DMS53 treated with DMSO at 0.1 percent for 48 hours (cell line): ENCODE measurements at regions not wholly inside any gene's neighbourhood (a gene's known extent, or its start where the extent isn't known, plus 50 kb on each side); places are given as distances from the start of the nearest gene placed in this dataset.
"Not testable (repeated sequence)": the region's sequence is repeated elsewhere in the genome, so short reads cannot be mapped to it uniquely, and the experiment has no call there.

Experiments
- DNase-seq: peaks from one replicate; lab custom pipeline; 2025; ENCODE audit not compliant: unreplicated experiment; lab: John Stamatoyannopoulos, UW

DNA sequence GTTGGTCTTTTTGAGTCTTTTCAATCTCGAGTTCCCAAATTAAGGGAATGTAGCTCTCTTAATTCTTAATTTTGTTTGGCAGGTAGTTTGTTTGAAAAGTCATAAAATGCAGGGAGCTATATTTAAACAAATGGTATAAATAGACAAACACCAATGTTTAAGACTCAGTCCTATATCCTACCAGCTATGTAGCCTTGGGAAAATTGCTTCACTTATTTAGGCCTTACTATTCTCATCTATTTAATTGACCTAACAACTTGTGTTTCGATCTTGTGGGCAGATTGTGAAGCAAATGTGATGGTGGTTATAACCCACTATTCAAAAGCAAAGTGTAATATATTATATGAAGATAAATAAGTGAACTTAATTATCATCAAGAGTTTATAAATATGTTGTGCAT, 167.3 kb upstream of the KCTD3 start:
- no peak for DNase-seq

DNA sequence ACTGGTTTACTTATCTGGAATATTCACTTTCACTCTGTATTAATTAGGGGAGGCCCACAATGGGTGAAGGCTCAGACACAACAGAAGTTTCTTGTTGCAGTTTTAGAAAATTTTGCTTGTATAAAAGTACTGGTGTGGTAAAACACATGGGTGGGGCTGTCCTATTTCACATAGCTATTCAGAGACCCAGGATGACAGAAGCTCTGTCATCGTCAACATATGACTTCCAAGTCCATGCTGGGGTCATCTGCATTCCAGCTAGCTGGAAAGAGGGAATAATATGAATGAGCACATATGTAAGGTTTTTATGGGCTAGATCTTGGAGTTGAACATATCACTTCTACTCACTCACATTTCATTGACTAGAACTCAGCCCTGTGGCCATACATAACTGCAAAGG, 166.4 kb upstream of the KCTD3 start:
- DNase-seq, result no peak

DNA sequence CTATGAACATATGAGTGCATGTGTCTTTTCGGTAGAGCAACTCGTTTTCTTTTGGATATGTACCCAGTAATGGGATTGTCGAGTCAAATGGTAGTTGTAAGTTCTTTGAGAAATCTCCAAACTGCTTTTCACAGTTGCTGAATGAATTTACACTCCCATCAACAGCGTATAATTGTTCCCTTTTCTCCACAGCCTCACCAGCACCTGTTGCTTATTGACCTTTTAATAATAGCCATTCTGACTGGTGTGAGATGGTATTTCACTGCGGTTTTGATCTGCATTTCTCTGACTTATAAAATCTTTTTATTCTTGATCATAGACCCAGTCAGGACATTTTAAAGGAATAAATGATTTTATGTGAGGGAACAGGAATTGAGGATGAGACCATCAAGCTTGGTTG, 165.0 kb upstream of the KCTD3 start:
- DNase-seq, result no peak

DNA sequence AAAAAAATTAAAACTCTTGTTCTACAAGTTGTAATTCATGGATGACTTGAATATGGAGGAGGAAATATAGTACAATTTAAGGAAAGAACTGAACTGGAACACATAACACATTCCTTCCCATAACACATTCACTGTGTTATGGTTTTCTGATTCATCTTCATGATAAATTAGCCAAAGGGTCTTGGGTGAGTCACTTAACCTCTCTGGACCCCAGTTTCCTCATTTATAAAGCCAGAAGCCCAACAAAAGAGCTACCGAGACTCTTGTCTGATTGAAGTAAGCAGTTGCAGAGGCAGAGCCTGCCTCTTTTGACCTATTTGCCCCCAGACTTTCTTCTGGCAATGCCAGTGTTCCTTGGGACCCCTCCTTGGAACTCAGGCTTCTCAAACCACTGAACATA, 161.9 kb upstream of the KCTD3 start:
- DNase-seq, result no peak

DNA sequence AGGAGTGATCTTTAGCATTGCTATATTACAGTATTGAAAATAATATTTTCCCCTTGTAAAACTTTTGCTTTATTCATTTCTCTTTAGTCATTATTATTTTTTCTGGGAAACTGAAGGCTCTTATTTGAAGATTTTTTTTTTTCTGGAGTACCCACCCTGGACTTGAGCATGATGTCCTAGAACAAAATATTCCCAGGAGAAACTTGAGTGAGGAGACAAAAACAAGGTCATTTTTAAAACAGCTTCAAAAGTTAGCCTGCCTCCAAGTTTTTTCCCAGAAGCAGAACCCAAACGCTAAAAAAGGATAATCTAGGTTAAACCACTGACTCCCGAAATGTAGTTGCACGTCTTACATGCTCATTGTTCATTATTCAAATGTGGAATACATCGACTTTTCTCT, 160.2 kb upstream of the KCTD3 start:
- DNase-seq, result no peak

DNA sequence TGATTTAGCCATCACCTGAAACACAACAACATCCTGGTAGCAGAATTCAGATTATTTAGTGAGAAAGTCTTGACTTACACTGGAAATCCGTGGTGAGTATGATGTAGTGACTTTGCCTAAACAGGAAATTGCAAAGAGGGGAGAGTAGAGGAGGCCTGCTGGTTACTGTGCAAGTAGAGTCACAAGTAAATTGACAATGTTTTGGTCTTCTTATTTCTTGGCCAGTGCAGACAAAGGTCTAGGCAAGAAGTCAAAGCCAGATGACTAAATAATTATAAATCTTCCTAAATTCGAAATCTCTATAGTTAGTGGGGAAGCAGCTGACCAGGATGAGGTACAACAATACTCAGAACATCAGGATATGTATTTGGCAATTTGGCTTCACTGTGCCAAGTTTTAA, 159.5 kb upstream of the KCTD3 start:
- DNase-seq, result no peak

DNA sequence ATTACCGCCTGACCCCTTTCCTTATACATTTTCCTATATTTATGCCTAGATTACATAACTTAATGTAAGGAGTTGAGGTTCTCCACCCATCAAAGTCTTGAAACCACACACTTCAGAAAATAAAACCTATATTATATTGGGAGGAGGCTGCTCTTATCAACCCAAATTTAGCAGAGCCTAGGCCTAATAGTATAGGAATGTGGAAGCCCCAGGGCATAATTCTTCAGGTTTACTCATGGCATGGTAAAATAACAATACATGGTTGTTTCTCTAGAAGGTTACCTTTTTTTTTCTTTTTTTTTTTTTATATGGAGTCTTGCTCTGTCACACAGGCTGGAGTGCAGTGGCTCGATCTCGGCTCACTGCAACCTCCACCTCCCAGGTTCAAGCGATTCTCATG, 157.6 kb upstream of the KCTD3 start:
- not testable (repeated sequence) for DNase-seq

DNA sequence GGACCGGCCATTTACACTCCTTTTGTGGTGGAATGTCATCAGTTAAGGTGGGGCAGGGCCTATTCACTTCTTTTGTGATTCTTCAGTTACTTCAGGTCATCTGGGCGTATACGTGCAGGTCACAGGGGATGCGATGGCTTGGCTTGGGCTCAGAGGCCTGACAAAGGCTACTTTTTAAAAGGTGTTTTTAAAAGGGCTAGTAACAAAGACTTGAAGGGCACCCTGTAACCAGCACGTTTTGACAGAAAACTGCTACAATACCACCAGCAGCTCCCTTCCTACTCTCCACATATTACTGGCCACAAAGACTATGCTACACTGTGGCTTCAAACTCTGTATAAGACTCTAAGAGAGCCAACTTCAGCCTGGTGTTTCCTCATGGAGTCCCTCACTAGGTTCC, 151.6 kb upstream of the KCTD3 start:
- DNase-seq, result not testable (repeated sequence)

DNA sequence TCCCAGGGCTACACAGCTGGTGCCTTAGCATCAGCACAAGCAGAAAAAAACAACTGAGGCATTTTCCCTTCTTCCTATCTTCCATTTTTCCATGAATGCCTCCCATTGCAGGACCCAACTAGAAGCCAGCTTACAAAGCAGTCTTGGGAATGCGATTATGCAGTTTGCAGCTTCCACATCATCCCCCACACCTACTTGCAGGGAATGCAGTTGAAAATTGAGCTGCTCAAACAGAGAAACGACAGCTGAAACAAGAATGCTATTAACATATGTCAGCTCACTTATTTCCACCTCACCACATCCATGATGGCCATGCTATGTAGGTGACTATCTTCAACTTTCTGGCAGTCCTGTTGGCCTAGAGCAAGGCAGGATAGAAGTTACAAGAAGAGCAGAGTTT, 150.6 kb upstream of the KCTD3 start:
- no peak for DNase-seq

DNA sequence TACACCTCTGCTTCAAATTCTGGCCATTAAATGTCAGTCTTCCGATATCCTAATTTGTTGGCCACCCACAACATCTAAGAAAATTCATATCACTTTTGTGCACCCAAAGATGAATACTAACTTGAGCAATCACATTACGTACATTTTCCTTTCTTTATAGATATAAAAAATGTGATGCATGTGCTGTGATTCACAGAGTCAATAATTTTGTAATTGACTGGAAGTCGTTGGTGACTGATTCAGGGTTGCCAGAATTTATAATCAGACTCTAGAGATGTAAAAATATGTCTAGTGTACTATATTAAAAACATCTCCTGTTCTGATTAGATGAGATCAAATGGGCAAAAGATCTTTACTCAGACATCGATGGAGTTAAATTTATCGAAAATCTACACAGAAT, 150.0 kb upstream of the KCTD3 start:
- DNase-seq, result no peak

DNA sequence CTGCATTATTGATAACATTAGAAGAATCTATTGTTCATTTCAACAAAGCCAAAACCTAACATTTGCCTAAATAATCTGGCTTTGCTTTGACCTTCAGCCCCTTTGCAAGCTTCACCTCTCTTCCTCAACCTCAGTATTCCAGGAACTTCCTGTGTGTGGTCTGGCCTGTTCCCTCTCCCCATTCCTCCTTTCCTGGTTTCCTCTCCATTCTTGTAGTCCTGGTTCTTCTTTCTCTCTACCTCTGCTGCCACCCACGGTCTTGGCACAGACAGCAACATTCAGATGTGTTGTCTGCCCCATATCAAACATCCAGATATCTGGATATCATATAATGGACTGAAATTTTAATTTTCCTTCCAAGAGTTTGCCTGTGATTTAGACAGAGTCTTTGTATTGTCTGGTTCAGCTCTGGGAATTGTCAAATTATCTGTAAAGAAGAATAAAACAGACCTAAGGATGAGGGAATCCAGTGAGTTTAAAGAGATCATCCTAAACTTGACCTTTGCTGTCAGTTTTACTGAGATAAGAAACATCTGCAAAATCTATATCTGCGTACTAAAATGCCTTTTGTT, 148.1 kb upstream of the KCTD3 start:
- no peak for DNase-seq

DNA sequence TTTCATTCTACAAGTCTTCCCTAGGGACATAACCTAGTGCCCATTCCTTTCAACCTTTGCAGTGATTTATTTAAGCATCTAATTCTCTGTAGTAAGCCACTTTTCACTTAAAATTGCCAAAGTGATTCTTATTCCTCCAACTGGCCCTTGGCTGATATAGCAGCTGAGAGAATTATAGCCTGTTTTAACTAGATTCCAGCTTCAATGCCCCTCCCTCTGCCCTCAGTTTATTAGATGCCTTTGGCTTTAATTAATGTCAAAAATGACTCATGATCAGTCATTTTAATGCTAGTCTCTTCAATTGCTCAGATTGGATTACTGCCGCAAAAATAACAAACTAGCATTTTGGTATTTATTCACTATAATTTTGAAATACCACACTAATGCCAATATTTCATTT, 145.4 kb upstream of the KCTD3 start:
- DNase-seq, result no peak

DNA sequence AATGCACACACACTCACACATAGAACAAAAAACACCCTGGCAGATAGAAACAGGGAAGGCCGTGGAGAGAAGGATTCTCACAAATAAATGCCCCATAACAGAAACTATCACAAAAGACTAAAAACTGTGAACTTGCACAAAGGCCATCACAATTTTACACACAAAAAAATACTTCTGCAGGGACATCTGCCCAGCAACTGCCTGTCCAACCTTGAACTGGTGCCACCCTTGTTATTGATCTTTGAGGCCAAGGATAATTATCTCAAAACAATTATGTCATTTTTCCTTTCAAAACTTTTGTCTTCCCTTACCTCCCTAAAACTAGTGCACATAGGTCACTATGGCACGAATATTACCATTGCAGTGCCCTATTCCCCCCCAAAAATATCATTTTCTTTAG, 143.8 kb upstream of the KCTD3 start:
- no peak for DNase-seq

DNA sequence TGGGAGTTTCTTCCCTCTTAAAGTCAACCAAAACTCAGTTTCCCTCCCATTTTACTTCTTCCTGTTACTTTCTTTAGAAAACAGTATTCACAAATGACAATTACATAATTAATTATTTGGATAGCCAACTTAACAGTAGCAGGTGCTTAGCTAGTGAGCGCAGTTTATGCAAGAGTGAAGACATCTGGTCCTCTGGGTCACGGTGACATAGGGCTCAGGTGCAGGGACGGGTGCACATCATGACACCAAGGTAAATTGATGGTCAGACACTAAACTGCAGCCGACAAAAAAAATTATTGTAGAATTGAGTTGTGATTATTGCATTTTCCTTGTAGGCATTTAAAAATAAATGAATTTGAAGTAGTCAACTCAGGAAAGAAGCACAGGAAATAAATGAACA, 142.0 kb upstream of the KCTD3 start:
- no peak for DNase-seq

DNA sequence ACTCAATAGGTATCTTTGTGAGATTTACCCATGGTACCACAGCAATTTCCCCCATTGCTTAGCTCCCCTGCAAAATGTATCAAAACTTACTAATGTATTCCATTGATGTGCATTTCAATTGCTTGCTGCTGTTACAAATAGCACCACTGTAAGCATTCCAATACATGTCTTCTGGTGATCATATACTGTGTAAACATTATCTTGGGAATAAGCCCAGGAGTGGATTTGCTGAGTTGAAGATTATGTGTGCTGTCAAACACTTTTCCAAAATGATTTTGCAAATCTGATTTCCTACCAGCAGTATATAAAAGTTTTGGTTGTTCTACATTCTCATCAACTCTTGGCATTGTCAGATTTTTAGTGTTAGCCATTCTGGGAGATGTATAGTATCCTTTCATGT, 141.0 kb upstream of the KCTD3 start:
- DNase-seq, result no peak

DNA sequence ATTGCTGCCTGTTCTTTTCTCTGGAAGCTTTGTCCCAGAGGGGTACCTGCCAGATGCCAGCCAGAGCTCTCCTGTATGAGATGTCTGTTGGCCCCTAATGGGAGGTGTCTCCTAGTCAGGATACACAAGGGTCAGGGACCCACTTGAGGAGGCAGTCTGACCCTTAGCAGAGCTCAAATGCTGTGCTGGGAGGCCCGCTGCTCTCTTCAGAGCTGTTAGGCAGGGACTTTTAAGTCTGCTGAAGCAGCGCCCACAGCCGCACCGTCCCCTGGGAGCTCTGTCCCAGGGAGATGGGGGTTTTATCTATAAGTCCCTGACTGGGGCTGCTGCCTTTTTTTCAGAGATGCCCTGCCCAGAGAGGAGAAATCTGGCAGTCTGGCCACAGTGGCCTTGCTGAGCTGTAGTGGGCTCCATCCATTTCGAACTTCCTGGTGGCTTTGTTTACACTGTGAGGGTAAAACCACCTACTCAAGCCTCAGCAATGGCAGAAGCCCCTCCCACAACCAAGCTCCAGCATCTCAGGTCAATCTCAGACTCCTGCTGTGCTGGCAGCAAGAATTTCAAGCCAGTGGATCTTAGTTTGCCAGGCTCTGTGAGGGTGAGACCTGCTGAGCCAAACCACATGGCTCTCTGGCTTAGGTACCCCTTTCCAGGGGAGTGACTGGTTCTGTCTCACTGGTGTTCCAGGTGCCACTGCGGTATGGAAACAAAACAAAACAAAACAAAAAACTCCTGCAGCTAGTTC, 134.4 kb upstream of the KCTD3 start:
- DNase-seq, result not testable (repeated sequence)

DNA sequence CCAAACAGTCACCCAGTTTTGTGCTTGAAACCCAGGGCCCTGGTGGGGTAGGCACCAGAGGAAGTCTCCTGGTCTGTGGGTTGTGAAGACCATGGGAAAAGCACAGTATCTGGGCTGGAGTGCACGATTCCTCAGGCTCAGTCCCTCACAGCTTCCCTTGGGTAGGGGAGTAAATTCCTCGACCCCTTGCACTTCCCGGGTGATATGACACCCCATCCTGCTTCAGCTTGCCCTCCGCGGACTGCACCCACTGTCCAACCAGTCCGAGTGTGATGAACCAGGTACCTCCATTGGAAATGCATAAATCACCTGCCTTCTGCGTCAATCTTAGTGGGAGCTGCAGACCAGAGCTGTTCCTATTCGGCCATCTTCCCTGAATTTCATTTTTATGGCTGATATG, 133.9 kb upstream of the KCTD3 start:
- DNase-seq, result no peak

DNA sequence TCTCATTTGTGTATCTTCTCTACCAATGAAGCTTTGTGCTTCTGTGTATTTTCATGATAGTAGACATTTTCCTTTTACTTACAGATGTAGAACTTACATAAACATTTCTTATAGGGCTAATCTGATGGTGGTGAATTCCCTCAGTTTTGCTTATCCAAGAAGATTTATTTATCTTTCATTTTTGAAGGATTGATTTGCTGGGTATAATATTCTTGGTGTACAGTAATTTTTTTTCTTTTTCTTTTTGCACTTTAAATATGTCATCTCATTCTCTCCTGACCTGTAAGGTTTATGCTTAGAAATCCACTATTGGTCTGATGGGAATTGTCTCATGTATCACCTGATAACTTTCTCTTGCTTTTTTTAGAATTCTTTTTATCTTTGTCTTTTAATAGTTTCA, 127.6 kb upstream of the KCTD3 start:
- no peak for DNase-seq

DNA sequence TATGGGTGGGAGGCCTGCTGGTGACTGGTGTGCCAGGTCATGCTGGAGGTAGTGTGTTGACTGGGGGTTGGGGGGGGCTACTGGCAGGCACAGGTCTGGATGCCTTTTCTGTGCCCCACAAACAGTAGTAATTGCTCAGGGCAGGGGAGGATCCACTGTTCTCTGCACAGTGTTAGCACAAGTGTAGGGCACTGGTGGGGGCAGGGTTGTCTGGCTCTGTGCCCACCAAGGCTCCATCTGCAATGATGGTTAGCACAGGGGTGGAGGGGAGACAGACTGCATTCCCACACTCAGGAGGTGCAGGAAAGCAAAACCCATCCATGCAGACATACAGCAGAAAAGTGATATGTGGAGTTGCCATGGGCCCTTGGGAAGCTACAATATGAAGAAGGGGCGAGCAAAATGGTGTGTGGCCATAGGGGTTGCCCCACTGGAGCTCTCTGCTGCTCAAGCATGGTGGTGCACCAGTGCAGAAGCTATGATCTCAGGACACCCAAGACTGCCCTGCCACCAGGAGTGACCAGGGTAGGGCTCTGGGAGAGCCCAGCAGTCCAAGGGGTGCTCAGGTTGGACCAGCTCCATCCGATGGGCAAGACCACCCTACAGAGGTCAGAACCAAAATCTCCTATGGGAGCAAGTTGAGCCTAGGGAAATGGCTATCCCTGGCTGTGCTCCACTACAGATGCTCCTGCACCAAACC, 122.2 kb upstream of the KCTD3 start:
- no peak for DNase-seq

DNA sequence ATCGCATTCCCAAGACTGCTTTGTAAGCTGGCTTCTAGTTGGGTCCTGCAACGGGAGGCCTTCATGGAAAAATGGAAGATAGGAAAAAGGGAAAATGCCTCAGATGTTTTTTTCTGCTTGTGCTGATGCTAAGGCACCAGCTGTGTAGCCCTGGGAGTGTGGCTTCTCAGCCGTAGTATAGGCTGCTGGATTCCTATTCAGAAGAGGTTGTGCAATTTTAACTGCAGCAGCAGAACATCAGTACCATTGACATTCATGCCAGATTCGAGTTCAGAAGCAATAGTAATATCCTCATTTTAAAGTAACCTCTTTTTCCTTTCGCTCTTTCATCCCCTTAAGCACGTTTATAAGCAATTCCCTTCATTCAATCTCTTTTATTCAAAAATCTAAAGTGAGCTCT, 119.1 kb upstream of the KCTD3 start:
- not testable (repeated sequence) for DNase-seq

DNA sequence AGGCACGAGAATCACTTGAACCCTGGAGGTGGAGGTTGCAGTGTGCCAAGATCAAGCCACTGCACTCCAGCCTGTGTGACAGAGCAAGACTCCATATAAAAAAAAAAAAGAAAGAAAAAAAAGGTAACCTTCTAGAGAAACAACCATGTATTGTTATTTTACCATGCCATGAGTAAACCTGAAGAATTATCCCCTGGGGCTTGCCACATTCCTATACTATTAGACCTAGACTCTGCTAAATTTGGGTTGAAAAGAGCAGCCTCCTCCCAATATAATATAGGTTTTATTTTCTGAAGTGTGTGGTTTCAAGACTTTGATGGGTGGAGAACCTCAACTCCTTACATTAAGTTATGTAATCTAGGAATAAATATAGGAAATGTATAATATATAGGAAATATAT, 118.0 kb upstream of the KCTD3 start:
- DNase-seq, result not testable (repeated sequence)

DNA sequence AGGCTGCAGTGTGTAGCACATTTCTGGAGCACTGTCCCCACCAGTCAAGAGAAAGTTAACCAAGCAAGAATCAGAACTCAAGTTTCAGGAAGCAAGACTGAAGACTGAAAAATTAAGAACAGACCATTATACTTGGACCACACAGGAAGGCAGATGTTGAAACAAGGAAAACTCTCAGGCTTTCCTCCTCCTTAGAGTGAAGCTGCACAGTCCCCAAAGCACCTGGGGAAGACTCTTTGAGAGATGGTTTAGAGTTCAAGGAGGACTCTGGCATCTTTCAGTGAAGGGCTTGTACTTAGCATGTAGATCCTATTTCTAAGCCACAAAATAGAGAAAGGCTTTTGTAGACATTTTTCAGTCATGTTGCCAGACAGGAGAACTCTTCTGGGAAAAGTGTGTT, 113.7 kb upstream of the KCTD3 start:
- no peak for DNase-seq

DNA sequence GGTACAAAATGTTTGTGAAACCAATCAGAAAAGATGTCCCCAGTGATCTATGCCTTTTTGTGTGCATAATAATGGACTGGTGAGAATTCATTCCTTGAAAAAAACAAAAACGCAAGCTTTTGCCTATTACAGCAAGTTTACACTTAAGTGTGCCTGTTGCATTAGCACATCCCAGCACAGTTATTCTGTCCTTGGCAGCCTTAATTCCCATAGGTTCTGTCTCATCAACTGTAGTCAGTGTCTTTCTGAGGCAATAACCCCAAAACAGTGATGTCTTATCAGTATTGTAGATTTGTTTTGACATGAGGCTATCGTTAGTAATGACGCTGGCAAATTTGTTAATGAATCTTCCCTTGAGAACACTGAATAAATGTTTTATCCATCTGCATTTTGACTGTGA, 109.9 kb upstream of the KCTD3 start:
- no peak for DNase-seq
